IPS-20b (cell line): ENCODE measurements at regions not wholly inside any gene's neighbourhood (a gene's known extent, or its start where the extent isn't known, plus 50 kb on each side); places are given as distances from the start of the nearest gene placed in this dataset.

Experiments
- H3K27ac ChIP-seq: one replicate; pipeline ENCODE4 v1.5.1; 2013; ENCODE audit warnings: low read length
- H3K27me3 ChIP-seq: 2 replicates; pipeline ENCODE4 v1.6.1; 2013; ENCODE audit warnings: mild to moderate bottlenecking, low read length, inconsistent platforms; ENCODE audit not compliant: insufficient read depth
- H3K36me3 ChIP-seq: 2 replicates; pipeline ENCODE4 v1.6.1; 2013; ENCODE audit warnings: low read depth, mild to moderate bottlenecking, inconsistent platforms, low read length, moderate library complexity; ENCODE audit not compliant: insufficient read depth
- H3K4me1 ChIP-seq: 2 replicates; pipeline ENCODE4 v1.6.1; 2013; ENCODE audit warnings: mild to moderate bottlenecking, control low read depth, inconsistent platforms, low read length, moderate library complexity; ENCODE audit not compliant: insufficient read depth
- H3K4me3 ChIP-seq: 2 replicates; pipeline ENCODE4 v1.5.1; 2013; ENCODE audit warnings: mild to moderate bottlenecking, low read length, inconsistent platforms
- H3K9ac ChIP-seq: 2 replicates; pipeline ENCODE4 v1.6.1; 2013; ENCODE audit warnings: low read depth, mild to moderate bottlenecking, inconsistent platforms, low read length, moderate library complexity
- H3K9me3 ChIP-seq: 2 replicates; pipeline ENCODE4 v1.6.1; 2013; ENCODE audit warnings: mild to moderate bottlenecking, low read depth, low read length, inconsistent platforms; ENCODE audit not compliant: insufficient read depth

DNA sequence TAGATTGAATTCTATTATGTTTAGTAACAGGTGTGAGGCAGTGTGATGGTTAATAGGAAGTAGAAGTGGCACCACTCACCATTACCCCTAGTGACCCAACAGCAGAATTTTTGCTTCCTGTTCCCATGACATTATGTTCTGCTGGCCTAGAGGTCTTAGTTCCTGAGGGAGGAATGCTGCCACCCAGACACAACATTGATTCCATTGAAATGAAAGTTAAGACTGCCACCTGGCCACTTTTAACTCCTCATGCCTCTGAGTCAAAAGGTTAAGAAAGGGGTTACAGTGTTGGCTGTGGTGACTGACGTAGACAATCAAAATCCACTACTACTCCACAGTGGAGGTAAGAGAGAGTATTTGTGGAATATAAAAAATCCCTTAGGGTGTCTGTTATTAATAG lies 218.9 kb upstream of the NMUR2 start:
- Histone ChIP-seq H3K4me1 (no peaks in the 10 kb centered on the region; the same call in 1 of the 2 replicates), H3K9me3 (no peaks in the 10 kb centered on the region), H3K9ac (no peak overlapping the region), H3K27ac (no peak overlapping the region), H3K36me3 (no peaks in the 10 kb centered on the region), H3K4me3 (no peak overlapping the region), H3K27me3 (no peaks in the 10 kb centered on the region)

DNA sequence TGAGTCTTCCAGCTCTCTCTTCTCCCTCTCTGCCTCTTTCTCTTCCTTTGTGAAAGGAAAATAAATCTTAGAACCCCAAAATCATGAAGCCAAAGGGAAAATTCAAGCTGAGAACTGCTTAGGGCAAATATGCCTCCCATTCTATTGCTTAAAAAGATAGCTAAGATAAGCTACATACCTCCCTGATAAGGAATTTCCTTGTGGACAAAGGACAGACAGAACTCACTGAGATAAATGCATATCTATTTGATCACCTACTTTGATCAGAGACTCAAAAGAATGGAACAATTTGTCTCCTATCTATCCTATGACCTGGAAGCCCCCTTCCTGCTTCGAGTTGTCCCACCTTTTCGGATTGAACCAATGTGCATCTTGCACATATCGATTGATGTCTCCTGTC lies 220.6 kb upstream of the NMUR2 start:
- Histone ChIP-seq H3K36me3 (no peaks in the 10 kb centered on the region), H3K27ac (no peak overlapping the region), H3K4me1 (no peaks in the 10 kb centered on the region; the same call in 1 of the 2 replicates), H3K9ac (no peak overlapping the region), H3K4me3 (no peak overlapping the region), H3K27me3 (no peaks in the 10 kb centered on the region), H3K9me3 (no peaks in the 10 kb centered on the region)

- Histone ChIP-seq H3K27me3 (no peaks in the 10 kb centered on the region), H3K9ac (no peak overlapping the region), H3K27ac (no peak overlapping the region), H3K9me3 (no peaks in the 10 kb centered on the region), H3K4me1 (no peaks in the 10 kb centered on the region), H3K4me3 (no peak overlapping the region), H3K36me3 (no peaks in the 10 kb centered on the region)
These were observed 226.1 kb upstream of the NMUR2 start for GRCh38 chr5:152631221-152631620.

GRCh38 chr5:152632360-152632759 lies 227.3 kb upstream of the NMUR2 start:
- H3K9ac ChIP-seq = no peak overlapping the region
- H3K4me1 ChIP-seq = no peaks in the 10 kb centered on the region
- H3K36me3 ChIP-seq = no peaks in the 10 kb centered on the region
- H3K27ac ChIP-seq = no peak overlapping the region
- no peak overlapping the region for H3K4me3 ChIP-seq
- no peaks in the 10 kb centered on the region for H3K9me3 ChIP-seq
- H3K27me3 ChIP-seq = no peaks in the 10 kb centered on the region

- Histone ChIP-seq H3K9me3 (no peaks in the 10 kb centered on the region), H3K36me3 (no peaks in the 10 kb centered on the region), H3K27ac (no peak overlapping the region), H3K4me3 (no peak overlapping the region), H3K9ac (no peak overlapping the region), H3K4me1 (no peaks in the 10 kb centered on the region), H3K27me3 (no peaks in the 10 kb centered on the region)
These were observed 229.5 kb upstream of the NMUR2 start for GRCh38 chr5:152634586-152634985.

GRCh38 chr5:152638996-152639552 lies 234.0 kb upstream of the NMUR2 start:
- Histone ChIP-seq H3K9ac (no peak overlapping the region), H3K4me3 (no peak overlapping the region)

DNA sequence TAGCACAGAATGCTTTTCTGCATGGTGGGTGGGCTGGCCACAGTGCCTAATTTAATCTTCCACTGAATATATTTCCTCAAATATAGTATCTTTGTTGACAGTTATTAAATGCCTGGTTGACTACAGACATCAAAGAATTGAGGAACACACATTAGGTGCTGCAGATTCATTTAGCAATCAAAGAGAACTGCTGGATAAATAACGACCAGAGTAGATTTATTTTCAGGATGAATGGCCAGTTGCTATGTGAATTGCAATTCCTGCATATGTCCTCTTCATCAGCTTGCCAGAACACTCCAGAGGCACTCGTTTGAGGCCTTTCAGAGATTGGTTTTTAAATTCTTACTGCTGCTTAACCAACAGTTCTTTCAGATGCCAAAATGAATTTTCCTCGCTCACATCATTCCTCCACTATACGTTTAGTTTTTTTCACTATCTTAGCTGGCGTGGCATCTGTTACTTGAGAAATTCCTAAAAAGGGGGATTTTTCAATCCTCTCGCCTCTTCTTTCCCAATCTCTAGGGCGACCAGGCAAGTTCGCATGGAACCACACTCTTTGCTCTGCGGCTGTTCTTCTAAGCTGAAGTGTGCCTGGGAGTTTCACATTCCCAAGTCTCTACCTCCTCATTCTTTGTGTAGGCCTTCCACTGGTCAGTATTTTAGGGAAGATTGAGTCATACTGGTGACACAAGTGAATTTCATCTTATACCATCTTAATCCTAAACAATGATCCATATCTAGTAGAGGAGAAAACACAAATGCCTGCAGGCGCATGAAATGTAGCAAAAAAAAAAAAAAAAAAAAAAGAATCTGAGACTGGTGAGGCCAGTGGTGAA lies 237.1 kb upstream of the NMUR2 start:
- H3K36me3 ChIP-seq = no peaks in the 10 kb centered on the region
- no peak overlapping the region for H3K27ac ChIP-seq
- peaks cover 34% of the 10 kb centered on the region; the same call in 1 of the 2 replicates for H3K27me3 ChIP-seq
- H3K4me3 ChIP-seq = no peak overlapping the region
- H3K4me1 ChIP-seq = peaks cover 6% of the 10 kb centered on the region; the same call in 1 of the 2 replicates
- no peak overlapping the region for H3K9ac ChIP-seq
- H3K9me3 ChIP-seq = no peaks in the 10 kb centered on the region

More at GRCh38 chr5:152638996-152639552, 234.0 kb upstream of the NMUR2 start:
- Histone ChIP-seq H3K36me3 (no peaks in the 10 kb centered on the region), H3K27me3 (peaks cover 28% of the 10 kb centered on the region; the same call in 1 of the 2 replicates), H3K27ac (no peak overlapping the region), H3K4me1 (peaks cover 6% of the 10 kb centered on the region; the same call in 1 of the 2 replicates), H3K9me3 (no peaks in the 10 kb centered on the region)

DNA sequence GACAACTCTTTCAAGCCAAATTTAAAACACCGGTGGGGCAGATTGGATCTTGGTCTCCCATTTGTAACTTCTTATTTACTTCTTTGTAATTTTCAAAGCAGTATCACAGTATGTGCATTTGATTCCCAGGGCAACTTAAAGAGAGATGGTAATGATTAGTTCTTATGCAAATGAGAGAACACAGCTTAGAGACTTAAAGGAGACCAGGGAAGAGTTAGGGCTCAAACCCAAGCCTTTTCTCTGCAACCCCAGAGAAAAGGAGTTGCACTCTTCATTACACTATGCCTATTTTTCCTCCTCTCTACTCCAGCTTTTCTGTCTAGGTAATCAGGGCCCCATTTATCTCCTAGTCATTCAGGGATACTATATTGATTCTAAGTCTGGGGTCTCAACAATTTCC lies 237.8 kb upstream of the NMUR2 start:
- Histone ChIP-seq H3K4me1 (peaks cover 6% of the 10 kb centered on the region; the same call in 1 of the 2 replicates), H3K4me3 (no peak overlapping the region), H3K9ac (no peak overlapping the region), H3K36me3 (no peaks in the 10 kb centered on the region), H3K27me3 (peaks cover 34% of the 10 kb centered on the region; the same call in 1 of the 2 replicates), H3K9me3 (no peaks in the 10 kb centered on the region), H3K27ac (no peak overlapping the region)

- Histone ChIP-seq H3K9me3 (no peaks in the 10 kb centered on the region), H3K36me3 (no peaks in the 10 kb centered on the region), H3K4me3 (no peak overlapping the region), H3K27ac (no peak overlapping the region), H3K4me1 (peaks cover 6% of the 10 kb centered on the region; the same call in 1 of the 2 replicates), H3K9ac (no peak overlapping the region), H3K27me3 (peaks cover 34% of the 10 kb centered on the region; the same call in 1 of the 2 replicates)
These were observed 239.1 kb upstream of the NMUR2 start for GRCh38 chr5:152644029-152644728.

DNA sequence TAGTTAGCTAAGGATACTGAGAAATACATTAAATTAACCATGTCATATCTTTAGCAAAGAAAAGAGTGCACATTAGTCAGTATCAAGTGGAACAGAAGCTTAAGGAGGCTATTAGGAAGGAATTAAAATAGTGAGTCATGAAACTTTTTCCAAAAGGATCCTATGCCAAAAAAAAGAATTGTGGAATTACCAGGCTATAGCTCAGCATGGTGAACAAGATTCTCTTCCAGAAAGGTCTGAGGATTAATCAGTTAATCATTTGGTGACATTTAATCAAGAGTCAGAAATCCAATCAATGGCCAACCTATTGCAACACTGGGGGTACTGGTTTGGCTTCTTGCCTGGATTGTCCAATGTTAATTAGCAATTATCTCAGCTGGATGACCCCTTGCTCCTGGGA lies 244.5 kb upstream of the NMUR2 start:
- Histone ChIP-seq H3K36me3 (no peaks in the 10 kb centered on the region), H3K4me1 (peaks cover 11% of the 10 kb centered on the region), H3K9ac (no peak overlapping the region), H3K9me3 (no peaks in the 10 kb centered on the region), H3K27ac (no peak overlapping the region), H3K4me3 (no peak overlapping the region), H3K27me3 (peaks cover under 1% of the 10 kb centered on the region; the same call in 1 of the 2 replicates)

DNA sequence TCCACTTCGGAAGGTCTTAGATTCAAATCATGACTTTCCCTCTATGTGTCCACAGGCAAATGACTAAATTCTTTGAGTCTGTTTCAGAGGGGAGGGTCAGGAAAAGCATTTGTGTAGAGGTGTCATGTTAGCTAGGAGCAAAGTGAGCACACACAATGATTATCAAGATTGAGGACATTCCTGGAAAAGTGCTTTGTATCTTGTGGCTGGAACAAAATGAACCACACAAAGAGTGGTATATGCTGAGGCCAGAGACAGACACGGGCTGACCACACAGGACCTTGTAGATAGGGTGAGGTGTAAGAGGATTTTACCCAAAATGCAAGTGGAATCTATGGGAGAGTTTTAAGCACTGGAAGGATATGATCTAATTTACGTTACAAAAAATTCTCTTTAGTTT lies 245.3 kb upstream of the NMUR2 start:
- Histone ChIP-seq H3K4me1 (peaks cover 11% of the 10 kb centered on the region), H3K27ac (no peak overlapping the region), H3K27me3 (no peaks in the 10 kb centered on the region), H3K36me3 (no peaks in the 10 kb centered on the region), H3K4me3 (no peak overlapping the region), H3K9ac (no peak overlapping the region), H3K9me3 (no peaks in the 10 kb centered on the region)
